ENCODE measurements at regions not wholly inside any gene's neighbourhood (a gene's known extent, or its start where the extent isn't known, plus 50 kb on each side); places are given as distances from the start of the nearest gene placed in this dataset.

GRCh38 chr17:10992106-10992880 is 154.4 kb upstream of the PIRT start:
- H4K20me1 ChIP-seq (ENCODE audit: control insufficient read depth, insufficient read depth, insufficient read length), result no peaks in the 10 kb centered on the region
- H3K27ac ChIP-seq (ENCODE audit: insufficient read length, low read depth, low read length), result no peak overlapping the region
- H3K4me1 ChIP-seq (ENCODE audit: insufficient read depth, low read length), result no peaks in the 10 kb centered on the region; the same call in 1 of the 2 replicates
- no peaks in the 10 kb centered on the region for H3K79me2 ChIP-seq (ENCODE audit: insufficient read depth, low read length)
- no peak overlapping the region for H3K9ac ChIP-seq (ENCODE audit: extremely low read depth, insufficient read length, low read length)
- H2BK120ac ChIP-seq (ENCODE audit: low read depth, low read length, poor library complexity, severe bottlenecking), result no peak overlapping the region
- no peak overlapping the region for H3T11ph ChIP-seq (ENCODE audit: low read length)
- peaks cover 8 to 9% of the 10 kb centered on the region in 2 experiments for H3K4me1 Mint-ChIP-seq
- no peak overlapping the region for H3K14ac ChIP-seq (ENCODE audit: insufficient read depth, low read length)
- no peaks in the 10 kb centered on the region for H3K9me3 ChIP-seq (ENCODE audit: control insufficient read depth, low read depth, low read length)
- H2BK12ac ChIP-seq (ENCODE audit: insufficient read length, low read depth, low read length), result no peak overlapping the region
- H2BK20ac ChIP-seq (ENCODE audit: low read depth, low read length, poor library complexity, severe bottlenecking), result no peak overlapping the region
- H3K79me1 ChIP-seq (ENCODE audit: insufficient read depth, low read depth, low read length, poor library complexity, severe bottlenecking), result no peaks in the 10 kb centered on the region
- no peak overlapping the region for H3K4me2 ChIP-seq (ENCODE audit: insufficient read depth, insufficient read length, low read length)
- no peak overlapping the region for H2BK15ac ChIP-seq (ENCODE audit: low read depth, low read length)
- H2AK5ac ChIP-seq (ENCODE audit: insufficient read length, low read length), result no peak overlapping the region
- H3K9me3 Mint-ChIP-seq, result no peaks in the 10 kb centered on the region
- no peak overlapping the region for H2BK5ac ChIP-seq (ENCODE audit: insufficient read length, low read length)
- no peaks in the 10 kb centered on the region; the same call in 1 of the 2 replicates for H3K27me3 ChIP-seq (ENCODE audit: insufficient read depth, low read length)
- no peak for DNase-seq
- H4K91ac ChIP-seq (ENCODE audit: insufficient read length, low read depth, low read length), result no peak overlapping the region
- no peak overlapping the region for H4K5ac ChIP-seq (ENCODE audit: insufficient read length, low read depth, low read length)
- no peak overlapping the region for H3K18ac ChIP-seq (ENCODE audit: insufficient read length, low read depth, low read length)
- H3K4me3 Mint-ChIP-seq, result no peak overlapping the region
- H2AFZ ChIP-seq (ENCODE audit: low read length), result no peak overlapping the region
- no peaks in the 10 kb centered on the region for H3K36me3 Mint-ChIP-seq (ENCODE audit: insufficient read depth in 1 of 3, low read depth in 3 of 3)
- no peak overlapping the region for H3K23ac ChIP-seq (ENCODE audit: insufficient read length, low read depth, low read length)
- peaks cover 5% of the 10 kb centered on the region for H3K27me3 Mint-ChIP-seq (ENCODE audit: low read depth)
- H3K4ac ChIP-seq (ENCODE audit: low read depth, low read length), result no peak overlapping the region
- H3K23me2 ChIP-seq (ENCODE audit: insufficient read length, low read depth, low read length, poor library complexity, severe bottlenecking), result no peaks in the 10 kb centered on the region
- H4K8ac ChIP-seq (replicated peaks; ENCODE audit: insufficient read length, low read depth, low read length), result no peak overlapping the region
- H3K27ac Mint-ChIP-seq, result no peak overlapping the region
- no CpG with 5 or more reads among the region's 10 CpGs for WGBS (ENCODE audit: extremely low coverage, insufficient read length, low lambda C conversion rate)
- no peak overlapping the region for H3K56ac ChIP-seq (ENCODE audit: insufficient read length, low read depth, low read length)
- no peak for TF ChIP-seq CTCF (conservative IDR thresholded peaks at IDR 0.05)
